ENCODE measurements at regions not wholly inside any gene's neighbourhood (a gene's known extent, or its start where the extent isn't known, plus 50 kb on each side); places are given as distances from the start of the nearest gene placed in this dataset.

GRCh38 chr2:185899366-185899765 lies 160.8 kb downstream of the FSIP2 start:
- TF ChIP-seq POLR2AphosphoS5 (IDR thresholded peaks at IDR 0.05; ENCODE audit: insufficient read depth in 1 of 2, low read depth in 1 of 2), result no peak
- no peak for TF ChIP-seq POLR2A (IDR thresholded peaks at IDR 0.05)
- TF ChIP-seq, protein P1, sequence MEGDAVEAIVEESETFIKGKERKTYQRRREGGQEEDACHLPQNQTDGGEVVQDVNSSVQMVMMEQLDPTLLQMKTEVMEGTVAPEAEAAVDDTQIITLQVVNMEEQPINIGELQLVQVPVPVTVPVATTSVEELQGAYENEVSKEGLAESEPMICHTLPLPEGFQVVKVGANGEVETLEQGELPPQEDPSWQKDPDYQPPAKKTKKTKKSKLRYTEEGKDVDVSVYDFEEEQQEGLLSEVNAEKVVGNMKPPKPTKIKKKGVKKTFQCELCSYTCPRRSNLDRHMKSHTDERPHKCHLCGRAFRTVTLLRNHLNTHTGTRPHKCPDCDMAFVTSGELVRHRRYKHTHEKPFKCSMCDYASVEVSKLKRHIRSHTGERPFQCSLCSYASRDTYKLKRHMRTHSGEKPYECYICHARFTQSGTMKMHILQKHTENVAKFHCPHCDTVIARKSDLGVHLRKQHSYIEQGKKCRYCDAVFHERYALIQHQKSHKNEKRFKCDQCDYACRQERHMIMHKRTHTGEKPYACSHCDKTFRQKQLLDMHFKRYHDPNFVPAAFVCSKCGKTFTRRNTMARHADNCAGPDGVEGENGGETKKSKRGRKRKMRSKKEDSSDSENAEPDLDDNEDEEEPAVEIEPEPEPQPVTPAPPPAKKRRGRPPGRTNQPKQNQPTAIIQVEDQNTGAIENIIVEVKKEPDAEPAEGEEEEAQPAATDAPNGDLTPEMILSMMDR (IDR thresholded peaks at IDR 0.05), result no peak

All from vagina (tissue), 2 donors.